PC-3 (cell line): ENCODE measurements at regions not wholly inside any gene's neighbourhood (a gene's known extent, or its start where the extent isn't known, plus 50 kb on each side); places are given as distances from the start of the nearest gene placed in this dataset.

Experiments
- ATAC-seq: fragments of 200-7000 bp; cut with Tn5 transposase; 2 replicates; pipeline ENCODE4 v1.9.1; 2020; ENCODE audit warnings: mild to moderate bottlenecking, moderate library complexity
- BruUV-seq: library from RNA; stranded (reverse); fragments of 400-500 nt; replicated peaks from 2 replicates; lab custom pipeline; 2021; lab: Mats Ljungman, UMichigan
- CTCF ChIA-PET: fragments of 300-600 bp; sonication (Branson Sonifier 250); formaldehyde crosslinking; loops from one replicate; lab custom pipeline; 2022; ENCODE audit warnings: antibody characterized with exemption; lab: Charles Lee
- POLR2A ChIA-PET: fragments of 300-600 bp; sonication (Branson Sonifier 250); formaldehyde crosslinking; loops from one replicate; lab custom pipeline; 2022; ENCODE audit warnings: antibody characterized with exemption; ENCODE audit not compliant: unreplicated experiment; lab: Charles Lee
- DNase-seq: peaks from one replicate; pipeline ENCODE4 v3.0.0-alpha.2; 2015
- H2AFZ ChIP-seq: fragments of 300-600 bp; sonication (generic); 2 replicates; pipeline ENCODE4 v1.6.0; 2016; ENCODE audit warnings: antibody characterized with exemption, low read length
- H3F3A ChIP-seq: fragments of 300-600 bp; sonication (generic); one replicate; pipeline ENCODE4 v1.6.0; 2017; ENCODE audit warnings: antibody characterized with exemption, low read length, control low read depth, mild to moderate bottlenecking; ENCODE audit not compliant: unreplicated experiment
- H3K27ac ChIP-seq: fragments of 300-600 bp; sonication (generic); 2 replicates; pipeline ENCODE4 v1.5.1; 2016; ENCODE audit warnings: mild to moderate bottlenecking, low read length
- H3K27me3 ChIP-seq: fragments of 300-600 bp; sonication (generic); 2 replicates; pipeline ENCODE4 v1.6.1; 2016; ENCODE audit warnings: low read length, mixed read lengths
- H3K36me3 ChIP-seq: fragments of 300-600 bp; sonication (generic); 2 replicates; pipeline ENCODE4 v1.6.1; 2016; ENCODE audit warnings: low read depth, mixed run types, low read length, mixed read lengths
- H3K4me1 ChIP-seq: fragments of 300-600 bp; sonication (generic); 2 replicates; pipeline ENCODE4 v1.5.1; 2016; ENCODE audit warnings: low read length; ENCODE audit not compliant: insufficient read depth
- H3K4me2 ChIP-seq: fragments of 300-600 bp; sonication (generic); 2 replicates; pipeline ENCODE4 v1.6.0; 2016; ENCODE audit warnings: low read length
- H3K4me3 ChIP-seq: fragments of 300-600 bp; sonication (generic); 2 replicates; pipeline ENCODE4 v1.5.1; 2016; ENCODE audit warnings: mild to moderate bottlenecking, low read length, mixed read lengths
- H3K79me2 ChIP-seq: fragments of 300-600 bp; sonication (generic); 2 replicates; pipeline ENCODE4 v1.6.1; 2017; ENCODE audit warnings: low read length, mixed read lengths
- H3K9ac ChIP-seq: fragments of 300-600 bp; sonication (generic); 2 replicates; pipeline ENCODE4 v1.6.0; 2016; ENCODE audit warnings: mild to moderate bottlenecking, low read length
- H3K9me2 ChIP-seq: fragments of 300-600 bp; sonication (generic); replicated peaks from 2 replicates; pipeline ENCODE4 v1.6.1; 2016; ENCODE audit warnings: mixed run types, low read length, mixed read lengths
- H3K9me3 ChIP-seq: fragments of 300-600 bp; sonication (generic); 2 replicates; pipeline ENCODE4 v1.6.1; 2016; ENCODE audit warnings: low read length, mixed read lengths
- H4K20me1 ChIP-seq: fragments of 300-600 bp; sonication (generic); 2 replicates; pipeline ENCODE4 v1.6.1; 2016; ENCODE audit warnings: low read length, mixed read lengths
- CTCF ChIP-seq: fragments of 300-600 bp; sonication (generic); conservative IDR thresholded peaks from 2 replicates; pipeline ENCODE4 v1.5.1; 2017; ENCODE audit warnings: antibody characterized with exemption, low read depth, mild to moderate bottlenecking, low read length
- EZH2 ChIP-seq: fragments of 300-600 bp; sonication (generic); IDR thresholded peaks from one replicate; pipeline ENCODE4 v1.6.1; 2017; ENCODE audit warnings: antibody characterized with exemption, mild to moderate bottlenecking, low read length; ENCODE audit not compliant: unreplicated experiment
- EZH2phosphoT487 ChIP-seq: fragments of 300-600 bp; sonication (generic); IDR thresholded peaks from 2 replicates; pipeline ENCODE4 v1.6.1; 2018; ENCODE audit warnings: mild to moderate bottlenecking, antibody characterized with exemption, low read length, borderline replicate concordance
- intact Hi-C: fragments of 100-400 bp; cut with micrococcal nuclease; formaldehyde crosslinking; loops from 2 replicates; pipeline ENCODE4 v1.9.0; 2023

DNA sequence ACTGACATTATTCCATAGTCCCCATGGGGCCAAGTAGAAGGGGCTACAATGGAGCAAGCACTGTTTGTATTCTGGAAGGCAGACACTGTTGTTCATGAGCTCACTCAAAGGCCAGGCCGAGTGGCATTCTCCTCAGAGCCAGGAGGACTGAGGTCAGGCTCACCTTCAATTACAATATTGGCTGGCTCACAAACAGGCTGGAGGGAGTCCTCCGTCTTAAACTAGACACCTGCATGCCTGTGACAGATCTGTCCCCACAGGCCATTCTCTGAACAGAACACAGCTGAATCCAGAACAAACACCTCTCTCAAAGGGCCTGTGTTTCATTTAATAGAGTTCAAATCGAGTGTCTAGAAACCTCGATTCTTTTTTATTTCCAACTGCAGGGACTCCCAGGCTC lies 347.4 kb upstream of the PPP2R3A start:
- ATAC-seq = no peak
- H3K4me2 ChIP-seq = no peak overlapping the region
- no peak for DNase-seq
- H3K27ac ChIP-seq = no peak overlapping the region
- CTCF ChIA-PET = no interaction called here
- TF ChIP-seq CTCF (no peak), EZH2 (no peak), EZH2phosphoT487 (no peak)
- POLR2A ChIA-PET = no interaction called here
- H4K20me1 ChIP-seq = no peaks in the 10 kb centered on the region
- no peaks in the 10 kb centered on the region for H3K4me1 ChIP-seq
- intact Hi-C loops = no loop called here
- H3K9me3 ChIP-seq = no peaks in the 10 kb centered on the region
- H3K9me2 ChIP-seq = no peaks in the 10 kb centered on the region
- no peaks in the 10 kb centered on the region for H3K27me3 ChIP-seq
- no TSS peak for BruUV-seq
- no peak overlapping the region for H2AFZ ChIP-seq
- no peaks in the 10 kb centered on the region for H3K36me3 ChIP-seq
- H3F3A ChIP-seq = no peaks in the 10 kb centered on the region
- no peak overlapping the region for H3K4me3 ChIP-seq
- H3K79me2 ChIP-seq = no peaks in the 10 kb centered on the region
- no peak overlapping the region for H3K9ac ChIP-seq

DNA sequence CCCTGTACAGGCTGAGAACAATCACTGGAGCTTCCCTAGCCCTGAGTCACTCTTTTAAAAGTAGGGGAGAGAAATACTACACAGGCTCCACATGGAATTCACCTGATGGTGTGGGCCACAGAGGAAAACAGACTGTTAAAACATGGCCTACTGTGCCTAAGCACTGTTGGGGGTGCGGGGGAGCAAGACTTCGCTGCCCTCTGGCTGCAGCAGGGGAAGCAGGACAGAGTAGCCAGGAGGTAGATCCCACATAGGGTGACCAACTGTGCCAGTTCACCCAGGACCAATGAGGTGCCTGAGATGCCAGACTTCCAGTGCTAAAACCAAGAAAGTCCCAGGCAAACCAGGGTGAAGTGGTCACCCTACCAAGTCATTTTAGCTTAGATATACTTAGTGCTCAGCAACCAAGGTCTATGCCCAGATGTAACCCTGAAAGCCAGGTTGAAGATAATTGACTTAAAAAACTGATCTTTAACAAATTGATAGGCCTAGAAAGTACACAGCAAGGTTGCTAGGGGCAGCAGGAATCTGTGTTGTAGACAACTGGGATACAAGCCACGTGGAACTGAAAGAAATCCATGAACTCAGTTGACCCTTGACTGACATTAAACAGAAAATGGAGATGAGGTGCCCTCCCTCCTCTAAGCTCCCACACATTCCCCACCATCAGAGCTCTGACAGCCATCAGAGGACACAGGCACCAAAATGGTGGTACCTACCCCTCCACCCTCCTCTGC lies 344.2 kb upstream of the PPP2R3A start:
- Histone ChIP-seq H3K9me2 (no peaks in the 10 kb centered on the region), H3K9me3 (no peaks in the 10 kb centered on the region), H2AFZ (no peak overlapping the region), H3F3A (no peaks in the 10 kb centered on the region), H4K20me1 (no peaks in the 10 kb centered on the region), H3K4me1 (no peaks in the 10 kb centered on the region), H3K27ac (no peak overlapping the region), H3K9ac (no peak overlapping the region), H3K79me2 (no peaks in the 10 kb centered on the region), H3K4me2 (no peak overlapping the region), H3K4me3 (no peak overlapping the region), H3K36me3 (no peaks in the 10 kb centered on the region), H3K27me3 (no peaks in the 10 kb centered on the region)
- ATAC-seq (no peak), DNase-seq (no peak)
- ChIA-PET POLR2A (no interaction called here), CTCF (no interaction called here)
- TF ChIP-seq CTCF (no peak), EZH2phosphoT487 (no peak), EZH2 (no peak)
- BruUV-seq = no TSS peak
- intact Hi-C loops = no loop called here

DNA sequence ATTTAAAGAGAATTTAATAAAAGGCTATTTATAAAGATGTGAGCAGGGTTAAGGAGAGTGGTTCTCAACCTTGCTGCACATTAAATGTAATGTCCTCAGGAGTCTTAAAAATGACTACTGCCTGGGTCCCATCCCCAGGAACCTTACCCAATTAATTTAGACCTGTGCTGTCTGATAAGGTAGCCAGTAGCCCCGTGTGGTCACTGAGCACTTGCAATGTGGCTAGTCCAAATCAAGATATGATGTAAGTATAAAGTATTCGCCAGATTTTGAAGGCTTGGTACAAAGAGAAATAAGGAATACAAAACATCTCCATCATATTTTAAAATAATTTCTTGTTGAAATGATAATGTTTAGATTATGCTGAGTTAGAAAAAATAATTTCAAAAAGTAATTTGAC lies 343.3 kb upstream of the PPP2R3A start:
- CTCF ChIA-PET = no interaction called here
- no peak for TF ChIP-seq EZH2phosphoT487
- TF ChIP-seq CTCF = no peak
- TF ChIP-seq EZH2 = no peak

More for the DNA sequence above, 343.3 kb upstream of the PPP2R3A start:
- H2AFZ ChIP-seq = no peak overlapping the region
- H3K9me2 ChIP-seq = no peaks in the 10 kb centered on the region
- no peak overlapping the region for H3K4me2 ChIP-seq
- no peak overlapping the region for H3K4me3 ChIP-seq
- intact Hi-C loops = no loop called here
- no peaks in the 10 kb centered on the region for H3K36me3 ChIP-seq
- BruUV-seq = no TSS peak
- H3K9me3 ChIP-seq = no peaks in the 10 kb centered on the region
- POLR2A ChIA-PET = no interaction called here
- no peaks in the 10 kb centered on the region for H4K20me1 ChIP-seq
- DNase-seq (no peak), ATAC-seq (no peak)
- no peak overlapping the region for H3K9ac ChIP-seq
- no peaks in the 10 kb centered on the region for H3F3A ChIP-seq
- no peaks in the 10 kb centered on the region for H3K4me1 ChIP-seq
- no peaks in the 10 kb centered on the region for H3K79me2 ChIP-seq
- no peaks in the 10 kb centered on the region; the same call in 1 of the 2 replicates for H3K27me3 ChIP-seq
- no peak overlapping the region for H3K27ac ChIP-seq
